HPDE6-E6E7 (cell line): ENCODE measurements at regions not wholly inside any gene's neighbourhood (a gene's known extent, or its start where the extent isn't known, plus 50 kb on each side); places are given as distances from the start of the nearest gene placed in this dataset.

Experiments
- DNase-seq: peaks from one replicate; pipeline ENCODE4 v3.0.0; 2011; ENCODE audit warnings: missing footprints; ENCODE audit errors: extremely low spot score

DNA sequence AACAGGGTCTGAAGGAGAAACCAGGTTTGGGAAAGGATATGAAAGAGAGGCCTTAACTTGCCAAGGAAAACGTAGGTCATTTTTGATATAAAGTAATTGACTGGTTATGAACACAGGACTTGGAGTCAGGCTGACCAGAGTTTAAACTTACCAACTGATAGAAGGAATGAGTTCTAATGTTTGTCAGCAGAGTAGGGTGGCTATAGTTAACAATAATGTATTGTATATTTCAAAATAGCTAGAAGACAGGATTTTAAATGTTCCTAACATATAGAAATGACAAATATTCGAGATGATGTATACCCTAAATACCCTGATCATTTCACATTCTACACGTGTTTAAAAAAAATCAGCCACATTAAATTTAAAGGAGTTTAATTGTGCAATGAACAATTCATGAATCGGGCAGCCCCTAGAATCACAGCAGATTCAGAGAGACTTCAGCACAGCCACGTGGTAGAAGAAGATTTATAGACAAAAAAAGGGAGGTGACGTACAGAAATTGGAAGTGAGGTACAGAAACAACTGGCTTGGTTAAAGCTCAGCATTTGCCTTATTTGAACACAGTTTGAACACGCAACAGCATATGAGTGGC, 52.5 kb upstream of the PLEKHG7 start:
- no peak for DNase-seq

DNA sequence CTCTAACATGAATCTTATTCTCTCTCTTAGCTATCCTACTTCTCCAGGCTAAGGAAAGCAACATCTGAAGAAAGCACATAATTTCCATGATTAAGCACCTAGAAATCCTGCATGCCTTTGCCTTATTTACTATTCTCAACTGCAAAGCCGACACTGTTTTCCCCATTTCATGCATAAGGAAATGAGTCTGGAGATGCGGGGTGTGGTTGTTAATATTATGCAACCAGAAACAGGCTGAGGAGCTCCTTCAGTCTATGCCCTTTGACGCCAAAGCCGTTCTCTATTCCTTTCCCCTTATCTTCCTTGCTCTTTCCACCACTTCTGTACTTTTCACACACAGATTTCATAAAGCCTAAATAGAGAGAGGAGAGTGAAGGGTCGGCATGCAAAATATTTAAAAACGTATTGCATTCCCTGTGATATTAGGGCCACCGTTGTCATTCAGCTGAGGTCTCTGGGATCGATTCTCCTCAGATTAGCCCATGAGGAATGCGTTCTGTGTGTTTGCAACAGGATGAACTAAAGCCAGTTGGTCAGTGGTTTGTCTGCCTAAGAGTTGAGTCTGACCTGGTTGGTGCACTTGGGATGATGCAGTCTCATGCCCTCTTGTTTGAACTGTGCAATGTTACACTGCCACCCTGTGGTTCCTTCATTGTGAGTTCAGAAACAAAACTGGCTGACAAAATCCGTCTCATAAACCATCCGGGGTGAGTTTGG, 53.1 kb upstream of the PLEKHG7 start:
- peak; percentile 72 for DNase-seq

DNA sequence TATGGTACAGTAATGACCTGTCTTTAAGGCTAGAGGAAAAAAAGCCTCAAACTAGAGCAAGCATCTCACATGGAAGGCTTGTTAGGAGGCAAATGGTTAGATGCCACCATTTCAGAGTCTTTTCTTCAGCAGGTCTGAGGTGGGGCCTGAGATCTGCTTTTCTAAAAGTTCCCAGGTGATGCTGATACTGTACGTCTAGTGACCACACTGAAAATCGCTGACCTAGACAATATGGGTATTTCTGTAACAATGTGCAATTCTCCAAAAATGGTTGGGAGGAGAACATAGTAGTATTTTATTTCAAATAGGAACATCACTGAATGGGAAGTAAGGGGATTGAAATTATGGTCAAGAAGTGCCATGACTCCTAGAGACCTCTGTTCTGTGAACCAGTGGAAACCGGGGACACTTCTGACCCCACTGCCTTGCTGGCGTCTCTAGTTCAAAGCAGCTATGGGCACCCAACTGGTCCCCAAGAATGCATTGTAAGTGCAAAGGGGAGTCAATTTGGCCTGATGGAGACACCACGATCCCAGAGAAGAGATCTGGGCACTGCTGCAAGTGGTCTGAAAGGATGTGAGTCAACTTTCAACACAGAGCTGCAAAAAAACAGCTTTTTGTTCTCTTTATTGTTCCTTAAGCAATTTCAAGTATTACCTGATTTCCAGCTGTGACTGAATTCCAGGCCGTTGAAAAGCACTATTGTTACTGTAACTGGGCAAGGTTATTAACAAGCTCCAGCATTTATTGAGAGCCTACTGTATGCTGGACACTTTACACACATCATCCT, 54.4 kb upstream of the PLEKHG7 start:
- no peak for DNase-seq

DNA sequence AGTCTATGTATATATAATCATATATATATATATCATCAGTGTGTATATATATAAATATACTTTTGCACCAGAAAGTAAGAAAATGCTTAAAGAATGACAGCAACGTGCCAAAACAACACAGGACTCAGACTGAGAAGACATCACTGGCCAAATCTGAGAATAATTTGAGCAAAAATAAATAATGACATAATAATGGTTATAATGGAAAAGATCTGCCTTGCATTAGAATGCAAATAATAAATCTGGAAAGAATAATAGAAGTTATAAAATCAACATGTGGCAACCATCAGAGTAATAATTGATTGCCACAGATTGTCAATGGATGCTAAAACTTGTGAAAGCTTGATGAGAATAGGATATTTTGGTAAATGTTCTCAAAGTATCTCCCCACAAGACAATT, 61.5 kb upstream of the PLEKHG7 start:
- no peak for DNase-seq

DNA sequence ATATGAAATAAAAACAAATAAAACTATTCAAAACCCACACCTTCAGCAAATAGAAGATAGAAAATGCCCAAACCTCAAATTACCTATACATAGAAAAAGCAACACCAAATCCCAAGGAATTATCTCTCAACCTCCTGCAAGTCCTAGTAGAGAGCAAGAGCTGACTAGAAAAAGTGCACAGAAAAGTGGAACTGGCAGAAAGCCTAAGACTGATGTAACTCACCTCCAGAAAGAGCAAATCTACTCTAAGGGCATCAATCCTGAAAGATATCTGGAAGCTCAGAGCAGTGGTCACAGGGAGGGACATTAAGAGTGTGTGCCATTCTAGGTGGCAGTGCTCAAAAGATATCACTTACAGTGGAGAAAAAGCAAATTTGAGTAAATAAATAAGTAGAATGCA, 62.1 kb upstream of the PLEKHG7 start:
- no peak for DNase-seq

DNA sequence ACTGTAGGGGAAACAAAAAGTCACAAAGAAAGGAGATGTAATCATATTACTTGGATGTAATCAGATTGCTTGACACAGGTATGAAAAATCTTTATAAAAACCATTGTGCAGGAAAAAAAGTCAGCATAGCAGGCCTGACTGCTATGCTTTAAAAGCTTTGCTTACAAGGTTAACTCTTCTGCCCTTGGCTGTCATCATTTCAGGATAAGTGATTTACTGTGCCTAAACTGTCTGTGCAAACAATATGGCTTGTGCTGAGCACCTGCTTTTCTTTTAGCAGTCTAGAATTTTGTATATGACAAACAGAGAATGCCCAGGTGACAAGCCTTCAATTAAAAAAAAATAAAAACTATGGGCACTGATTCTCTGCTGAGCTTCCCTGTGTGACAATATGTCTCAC, 63.8 kb upstream of the PLEKHG7 start:
- DNase-seq = no peak

DNA sequence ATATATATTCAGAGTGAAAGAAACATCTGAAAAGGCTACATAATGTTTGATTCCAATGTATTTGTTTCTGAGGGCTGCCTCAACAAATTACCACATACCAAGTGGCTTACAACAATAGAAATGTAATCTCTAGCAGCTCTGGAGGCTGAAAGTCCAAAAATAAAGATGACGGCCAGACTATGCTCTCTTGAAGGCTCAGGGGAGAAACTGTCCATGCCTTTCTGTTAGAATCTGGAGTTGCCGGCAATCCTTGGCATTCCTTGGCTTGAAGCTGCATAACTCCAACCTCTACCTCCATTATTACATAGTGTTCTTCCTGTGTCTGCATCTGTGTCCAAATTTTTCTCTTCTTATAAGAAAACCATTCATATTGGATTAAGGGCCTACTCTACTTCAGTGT, 68.1 kb upstream of the PLEKHG7 start:
- DNase-seq = no peak

DNA sequence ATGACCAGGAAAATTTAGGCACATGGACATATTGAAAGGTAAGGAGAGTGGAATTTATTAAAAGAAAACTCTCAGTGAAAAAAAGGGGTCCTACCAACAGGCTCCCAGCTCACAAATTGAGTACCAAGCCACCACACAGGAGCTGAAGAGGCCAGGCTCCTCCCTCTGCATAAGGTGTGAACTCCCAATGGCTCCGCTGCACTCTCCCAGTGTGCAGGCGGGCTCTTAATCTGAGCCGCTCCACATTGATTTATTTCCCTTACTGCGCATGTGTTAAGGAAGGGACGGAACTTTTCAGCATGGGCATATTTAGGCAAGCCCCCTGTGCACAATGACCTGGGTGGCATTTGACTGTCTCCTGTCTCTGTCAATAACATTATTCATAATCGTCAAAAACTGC, 68.6 kb upstream of the PLEKHG7 start:
- DNase-seq = no peak

DNA sequence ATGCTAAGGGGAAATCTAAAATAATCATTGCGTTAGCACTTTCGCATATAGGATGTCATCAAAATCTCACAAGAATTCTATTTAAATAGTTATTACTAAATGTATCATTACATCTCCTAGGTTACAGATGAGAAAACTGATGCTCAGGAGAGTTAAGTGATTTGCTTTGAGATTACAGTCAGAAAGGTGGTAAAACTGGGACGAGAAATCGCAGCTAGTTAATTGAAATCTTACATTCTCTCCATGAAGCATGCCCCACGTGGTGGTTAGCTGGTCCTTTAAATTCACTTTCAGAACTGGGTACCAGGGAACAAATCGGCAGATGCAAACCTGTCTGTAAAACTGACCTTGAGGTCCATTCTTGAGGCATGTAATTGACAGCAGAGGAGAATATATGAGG, 71.8 kb upstream of the PLEKHG7 start:
- no peak for DNase-seq

DNA sequence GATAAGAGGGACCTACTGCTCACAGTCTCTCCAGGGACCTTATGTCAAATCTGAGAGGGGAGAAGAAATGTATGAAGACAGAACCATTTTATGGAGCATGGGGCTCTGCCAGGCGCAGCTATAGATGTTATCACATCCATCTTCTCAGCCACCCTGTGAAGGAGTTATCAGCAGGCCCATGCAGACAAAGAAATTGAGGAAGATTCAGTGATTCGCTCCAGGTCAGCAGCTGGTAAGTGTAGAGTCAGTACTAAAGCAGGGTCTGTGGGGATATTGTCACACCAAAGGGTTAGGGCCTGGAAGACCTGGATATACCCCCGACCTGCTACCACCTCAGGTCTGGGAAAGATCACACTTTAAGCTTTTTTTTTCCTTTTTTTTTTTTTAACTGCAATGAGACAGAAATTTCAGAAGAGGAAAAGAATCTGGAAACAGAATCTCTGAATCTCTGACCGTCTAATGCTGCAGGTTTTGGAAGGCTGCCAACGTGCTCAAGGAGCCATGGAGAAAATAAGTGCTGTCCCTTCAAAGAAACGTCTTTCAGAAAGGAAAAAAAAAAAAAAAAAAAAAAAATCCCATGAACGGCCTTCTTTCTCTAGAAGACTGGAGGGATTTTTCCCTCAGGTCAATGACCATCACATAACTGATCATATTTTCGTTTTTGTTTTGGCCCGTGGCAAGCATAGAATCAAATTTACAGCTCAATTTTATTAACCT, 73.3 kb upstream of the PLEKHG7 start:
- DNase-seq = no peak

DNA sequence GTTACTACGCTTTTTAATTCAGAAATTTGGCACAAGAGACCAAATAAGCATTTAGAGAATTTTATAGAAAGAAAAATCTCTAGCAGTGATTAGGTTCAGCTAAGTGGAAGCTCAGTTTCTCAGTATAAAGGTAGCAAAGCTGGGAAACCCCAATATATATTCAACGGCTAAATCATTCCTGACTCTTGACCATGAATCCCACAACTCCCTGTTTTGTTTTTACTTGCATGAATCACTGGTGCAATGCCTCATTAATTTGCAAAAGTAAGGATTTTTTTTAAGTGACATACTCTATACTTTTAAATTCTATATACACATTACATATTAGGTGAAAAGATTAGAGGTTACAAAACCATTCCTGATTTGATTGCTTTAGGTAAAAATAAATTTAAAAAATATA, 74.3 kb upstream of the PLEKHG7 start:
- no peak for DNase-seq

DNA sequence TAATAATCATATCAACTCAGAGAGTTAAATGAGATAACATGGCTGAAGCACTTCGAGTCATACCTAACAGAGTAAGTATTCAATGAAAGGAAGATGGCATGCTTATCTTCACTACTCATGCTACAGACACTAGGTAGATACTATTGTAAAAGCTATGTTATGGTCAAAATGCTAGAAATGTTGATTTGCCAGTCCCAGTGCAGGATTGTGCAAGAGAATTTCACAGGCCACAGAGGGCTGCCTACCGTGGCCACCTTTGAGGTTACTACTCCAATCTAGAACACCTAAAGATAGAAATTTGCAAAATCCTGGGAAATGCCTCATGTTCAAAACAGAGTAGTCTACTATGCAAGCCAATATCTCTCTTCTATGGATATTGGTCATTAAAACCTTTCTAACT, 75.3 kb upstream of the PLEKHG7 start:
- no peak for DNase-seq

DNA sequence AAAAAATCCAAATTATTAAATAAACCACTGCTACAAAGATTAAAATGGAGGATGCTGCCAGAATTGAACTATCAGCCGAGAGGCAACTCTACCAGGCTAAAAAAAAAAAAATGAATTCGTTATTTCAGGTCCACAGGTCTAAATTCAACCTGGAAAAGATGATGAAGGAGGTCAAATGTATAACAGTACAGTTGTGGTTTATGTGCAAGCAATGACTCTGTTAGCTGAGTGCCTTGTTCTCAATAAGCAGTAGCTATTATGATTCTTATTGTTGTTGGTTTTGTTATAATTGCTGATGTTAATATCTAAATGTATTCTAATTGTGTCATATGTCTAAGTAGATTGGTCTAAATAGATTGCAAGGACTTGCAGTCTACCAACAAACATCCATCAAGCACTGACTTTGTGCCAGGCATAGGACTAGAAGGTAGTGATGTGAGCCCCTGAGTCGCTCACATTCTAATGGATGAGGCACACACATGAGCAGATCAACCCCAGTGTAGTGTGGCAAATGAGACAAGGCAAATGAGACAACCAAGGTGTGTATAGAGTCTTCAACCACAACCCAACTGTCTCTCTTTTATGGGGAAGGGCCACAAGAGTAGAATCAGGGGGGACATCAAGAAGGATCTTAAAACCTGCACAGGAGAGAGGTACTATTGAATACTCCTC, 77.0 kb upstream of the PLEKHG7 start:
- no peak for DNase-seq

DNA sequence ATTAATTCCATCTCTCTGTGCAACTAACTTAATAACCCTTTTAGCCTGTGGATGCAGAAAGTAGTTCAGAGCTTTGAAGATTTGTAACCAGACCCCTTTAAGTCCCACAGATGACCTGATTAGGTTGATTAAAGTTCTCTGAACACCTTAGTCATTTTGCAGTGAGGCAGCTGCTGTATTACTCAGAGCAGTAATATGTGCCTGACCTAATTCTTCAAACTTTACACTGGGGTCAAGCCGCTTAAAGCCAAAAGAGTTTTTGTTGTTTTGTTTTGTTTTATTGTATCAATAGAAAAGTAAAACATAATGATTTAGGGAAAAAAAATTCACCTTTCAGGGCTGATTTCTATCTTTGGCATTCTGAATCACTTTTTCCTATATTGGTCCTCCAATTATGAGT, 78.6 kb upstream of the PLEKHG7 start:
- DNase-seq = peak; percentile 67

DNA sequence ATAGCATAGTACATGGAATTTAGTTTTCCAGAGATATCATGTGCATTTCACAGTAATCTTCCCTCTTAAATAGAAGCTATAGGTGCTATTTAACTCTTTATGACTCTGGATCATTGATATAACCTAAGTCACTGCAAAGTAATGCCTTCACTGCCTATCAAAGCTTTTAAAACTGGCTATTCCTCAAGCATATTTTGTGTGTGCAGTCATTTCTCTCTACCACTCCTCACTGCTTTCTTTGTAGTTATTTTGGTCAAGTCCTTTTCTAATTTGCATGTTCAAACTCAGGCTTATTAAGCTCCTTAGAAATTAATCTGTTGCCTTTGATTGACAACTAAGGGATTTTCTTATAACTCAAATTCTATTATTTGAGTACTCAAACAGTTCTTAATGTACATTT, 79.4 kb upstream of the PLEKHG7 start:
- DNase-seq = no peak

DNA sequence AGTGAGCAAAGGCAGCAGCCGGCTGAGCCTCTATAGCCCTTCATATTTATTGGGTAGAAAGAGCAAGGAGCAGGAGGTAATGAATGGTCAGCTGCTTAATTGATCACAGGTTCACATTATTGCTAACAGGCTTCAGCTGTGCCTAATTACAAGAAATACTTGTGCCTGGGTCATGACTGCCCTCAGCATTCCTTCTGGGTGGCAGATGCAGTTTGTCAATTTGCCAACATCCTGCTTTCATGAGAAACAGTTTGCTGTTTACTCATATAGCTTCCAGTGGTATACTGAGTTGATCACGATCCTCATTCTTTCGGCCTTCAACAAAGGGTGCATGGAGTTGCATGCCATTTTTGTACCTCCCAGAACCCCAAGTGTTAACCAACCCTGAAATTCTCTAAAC, 81.0 kb upstream of the PLEKHG7 start:
- no peak for DNase-seq

DNA sequence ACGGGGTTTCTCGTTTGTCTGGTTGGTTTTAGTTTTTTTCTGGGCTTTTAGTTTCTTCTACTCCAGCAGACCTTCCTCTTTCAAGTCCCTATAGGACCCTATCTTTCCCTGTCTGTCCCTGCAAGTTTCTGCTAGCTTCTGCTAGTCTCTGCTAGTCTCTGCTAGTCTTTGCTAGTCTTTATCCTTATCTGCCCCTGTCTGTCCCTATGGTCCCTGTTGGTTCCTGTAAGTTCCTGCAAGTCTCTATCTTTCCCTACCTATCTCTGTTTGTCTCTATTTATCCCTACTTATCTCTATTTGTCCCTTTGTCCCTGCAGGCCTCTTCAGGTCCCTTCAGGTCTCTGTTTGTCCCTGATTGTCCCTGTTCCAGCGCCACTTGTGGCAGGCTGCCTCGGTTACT, 81.5 kb upstream of the PLEKHG7 start:
- no peak for DNase-seq

DNA sequence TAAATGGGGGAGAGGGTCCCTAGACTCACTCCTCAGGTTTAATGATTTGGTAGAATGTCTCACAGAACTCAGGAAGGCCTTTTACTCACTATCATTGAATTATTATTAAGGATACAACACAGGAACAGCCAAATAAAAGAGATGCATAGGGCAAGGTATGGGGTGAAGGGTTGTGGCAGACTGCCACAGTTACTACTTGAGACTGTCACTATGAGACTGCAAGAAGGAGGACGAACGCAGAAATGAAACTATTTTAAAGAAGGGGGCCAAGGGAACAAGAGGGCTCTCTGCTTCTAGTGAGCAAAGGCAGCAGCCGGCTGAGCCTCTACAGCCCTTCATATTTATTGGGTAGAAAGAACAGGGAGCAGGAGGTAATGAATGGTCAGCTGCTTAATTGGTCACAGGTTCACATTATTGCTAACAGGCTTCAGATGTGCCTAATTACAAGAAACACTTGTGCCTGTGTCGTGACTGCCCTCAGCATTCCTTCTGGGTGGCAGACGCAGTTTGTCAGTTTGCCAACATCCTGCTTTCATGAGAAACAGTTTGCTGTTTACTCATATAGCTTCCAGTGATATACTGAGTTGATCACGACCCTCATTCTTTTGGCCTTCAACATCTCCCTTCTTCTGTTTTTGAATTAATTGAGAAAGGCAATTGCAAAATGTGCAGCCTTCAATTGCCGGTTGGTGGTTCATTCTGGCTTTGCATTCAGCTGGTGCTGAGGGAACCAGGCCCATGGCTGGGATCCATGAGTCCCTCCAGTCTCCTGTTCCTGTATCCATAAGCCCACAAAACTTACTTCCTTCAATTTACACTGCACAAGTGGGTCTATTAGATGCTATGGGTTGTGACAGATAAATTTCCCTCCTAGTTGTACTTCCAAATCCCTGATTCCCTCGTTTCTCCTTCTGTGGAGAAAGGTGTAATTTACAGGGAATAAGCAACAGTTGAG, 82.8 kb upstream of the PLEKHG7 start:
- no peak for DNase-seq

DNA sequence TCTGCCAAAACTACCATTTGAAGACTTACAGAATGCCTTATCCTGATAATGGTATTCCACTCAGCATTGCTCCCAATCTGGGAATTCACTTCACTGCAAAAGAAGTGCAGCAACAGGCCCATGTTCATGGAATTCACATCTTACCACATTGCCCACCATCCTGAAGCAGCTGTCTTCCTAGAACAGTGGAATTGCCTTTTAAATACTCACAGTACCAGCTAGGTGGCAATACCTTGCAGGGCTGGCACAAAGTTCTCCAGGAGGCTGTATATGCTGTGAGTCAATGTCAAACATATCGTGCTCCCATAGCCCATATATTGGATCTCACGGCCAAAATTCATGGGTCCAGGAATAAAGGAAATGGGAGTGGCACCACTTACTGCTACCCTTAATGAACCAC, 83.8 kb upstream of the PLEKHG7 start:
- no peak for DNase-seq

DNA sequence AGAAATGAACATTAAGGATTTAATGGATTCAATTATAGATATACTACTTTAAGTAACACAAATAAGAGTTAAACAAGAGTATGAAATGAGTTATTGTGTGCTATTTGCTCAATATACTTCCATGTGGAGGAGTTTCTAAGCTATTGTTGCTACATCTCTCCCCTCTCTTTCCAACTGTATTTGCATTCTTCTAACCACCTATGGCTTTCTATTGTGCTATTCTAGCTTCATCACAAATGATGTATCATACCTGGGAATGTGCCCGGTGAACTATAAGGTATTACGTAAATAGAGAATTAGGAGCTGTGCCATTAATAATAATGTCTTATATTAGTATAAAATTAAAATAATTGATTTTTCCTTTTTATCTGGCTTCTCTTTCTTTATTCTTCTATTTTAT, 87.1 kb upstream of the PLEKHG7 start:
- DNase-seq = no peak

DNA sequence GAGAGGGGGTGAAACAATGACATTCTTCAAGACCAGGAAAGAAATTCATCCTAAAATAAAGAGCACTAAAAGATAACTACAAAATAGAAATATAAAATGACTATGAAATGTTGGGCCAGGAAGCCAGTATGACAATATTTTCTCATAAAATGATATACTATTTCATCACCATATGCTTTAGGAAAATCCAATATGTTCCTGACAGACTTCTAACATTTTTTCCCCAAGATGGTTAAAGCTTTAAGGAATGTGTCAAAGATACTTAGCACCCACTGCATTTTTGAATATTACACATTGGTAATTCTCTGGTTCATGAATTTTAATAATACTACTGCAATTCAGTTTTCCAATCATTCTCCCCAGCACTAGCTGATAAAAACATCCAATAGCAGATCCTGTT, 87.7 kb upstream of the PLEKHG7 start:
- no peak for DNase-seq
